Activated CD4-positive, alpha-beta T cell treated with anti-CD3 and anti-CD28 coated beads for 1 hour (primary cell): ENCODE measurements at regions not wholly inside any gene's neighbourhood (a gene's known extent, or its start where the extent isn't known, plus 50 kb on each side); places are given as distances from the start of the nearest gene placed in this dataset.

Experiments used
- DNase-seq: peaks from one replicate; pipeline ENCODE4 v3.0.0-alpha.2; 2020

- DNase-seq, result no peak
Measured at GRCh38 chr3:176931991-176932390, 265.3 kb downstream of the TBL1XR1 start.

- DNase-seq, result no peak
Measured at GRCh38 chr3:176930942-176931341, 266.3 kb downstream of the TBL1XR1 start.

- no peak for DNase-seq
Measured at GRCh38 chr3:176928582-176928931, 268.7 kb downstream of the TBL1XR1 start.

GRCh38 chr3:176927706-176928581 is 269.3 kb downstream of the TBL1XR1 start:
- DNase-seq, result no peak

GRCh38 chr3:176927280-176927679 is 270.0 kb downstream of the TBL1XR1 start:
- DNase-seq, result no peak

- DNase-seq, result no peak
Measured at GRCh38 chr3:176926688-176927087, 270.6 kb downstream of the TBL1XR1 start.

GRCh38 chr3:176926034-176926433 is 271.2 kb downstream of the TBL1XR1 start:
- no peak for DNase-seq

GRCh38 chr3:176920766-176921160 is 276.5 kb downstream of the TBL1XR1 start:
- no peak for DNase-seq

GRCh38 chr3:176919836-176920765 is 277.2 kb downstream of the TBL1XR1 start:
- no peak for DNase-seq

GRCh38 chr3:176916777-176917176 is 280.5 kb downstream of the TBL1XR1 start:
- no peak for DNase-seq

GRCh38 chr3:176914764-176915163 is 282.5 kb downstream of the TBL1XR1 start:
- DNase-seq, result no peak

- DNase-seq, result no peak
Measured at GRCh38 chr3:176911579-176911978, 285.7 kb downstream of the TBL1XR1 start.

- no peak for DNase-seq
Measured at GRCh38 chr3:176909044-176909443, 288.2 kb downstream of the TBL1XR1 start.

GRCh38 chr3:176906046-176906905 is 291.0 kb downstream of the TBL1XR1 start:
- DNase-seq, result no peak

- no peak for DNase-seq
Measured at GRCh38 chr3:176905331-176905730, 292.0 kb downstream of the TBL1XR1 start.

- no peak for DNase-seq
Measured at GRCh38 chr3:176904506-176904905, 292.8 kb downstream of the TBL1XR1 start.

GRCh38 chr3:176896640-176897039 is 300.6 kb downstream of the TBL1XR1 start:
- no peak for DNase-seq

GRCh38 chr3:176896165-176896564 is 301.1 kb downstream of the TBL1XR1 start:
- DNase-seq, result no peak

GRCh38 chr3:176879710-176880109 is 317.6 kb downstream of the TBL1XR1 start:
- DNase-seq, result no peak

- DNase-seq, result no peak
Measured at GRCh38 chr3:176873261-176873660, 324.0 kb downstream of the TBL1XR1 start.

- peak; percentile 28 for DNase-seq
Measured at GRCh38 chr3:176872771-176873209, 324.5 kb downstream of the TBL1XR1 start.

- no peak for DNase-seq
Measured at GRCh38 chr3:176870451-176870850, 326.8 kb downstream of the TBL1XR1 start.
